HepG2 (cell line): ENCODE measurements at regions not wholly inside any gene's neighbourhood (a gene's known extent, or its start where the extent isn't known, plus 50 kb on each side); places are given as distances from the start of the nearest gene placed in this dataset.
A peak's percentile ranks its signal among the peaks of the same experiment; 100 is the strongest.

ENCODE experiments used
- ATAC-seq: fragments of 200-7000 bp; cut with Tn5 transposase; 3 replicates; pipeline ENCODE4 v1.9.1; 2020; ENCODE audit warnings: mild to moderate bottlenecking, moderate library complexity
- BruUV-seq: library from RNA; stranded (reverse); fragments of 400-500 nt; replicated peaks from 2 replicates; lab custom pipeline; 2021; lab: Mats Ljungman, UMichigan
- CTCF ChIA-PET: fragments of 300-600 bp; formaldehyde crosslinking; extraction: SDS; loops from one replicate; lab custom pipeline; 2021; ENCODE audit warnings: low total read pairs, inconsistent platforms, low intra/inter-chr PET ratio; lab: Yijun Ruan, JAX
- POLR2A ChIA-PET: fragments of 350-600 bp; sonication (Branson Sonifier 250); formaldehyde crosslinking; loops from one replicate; lab custom pipeline; 2020; ENCODE audit warnings: antibody characterized with exemption, inconsistent platforms; lab: Yijun Ruan, JAX
- DNase-seq: peaks from one replicate; pipeline ENCODE4 v3.0.0-alpha.2; 2015; ENCODE audit warnings: low spot score
- FAIRE-seq: peaks from 3 replicates; lab custom pipeline; 2011; peaks lifted over from hg19 to GRCh38; lab: Jason Lieb, UNC
- H2AFZ ChIP-seq: one replicate; pipeline ENCODE4 v1.6.1; 2011; ENCODE audit warnings: low read length, inconsistent platforms
- H3K27ac ChIP-seq: fragments of 300-600 bp; 3 replicates; pipeline ENCODE4 v1.8.0; 2011; ENCODE audit warnings: mixed run types, mild to moderate bottlenecking, mixed read lengths, low read length, inconsistent platforms; ENCODE audit not compliant: insufficient read depth; ENCODE audit errors: extremely low read length
- H3K27me3 ChIP-seq, 2 experiments: fragments of 200-600 bp in 1 of 2; 2 replicates in 1 of 2; 3 replicates in 1 of 2; pipeline versions ENCODE4 v1.6.0 to v1.8.0; 2011; ENCODE audit warnings: low read length in 2 of 2, mild to moderate bottlenecking in 2 of 2, moderate library complexity in 2 of 2, inconsistent platforms in 1 of 2; ENCODE audit not compliant: insufficient read depth in 2 of 2, control insufficient read depth in 1 of 2
- H3K36me3 ChIP-seq, 2 experiments: fragments of 200-600 bp in 1 of 2; replicated peaks in 1 of 2; 2 replicates in 1 of 2; 3 replicates in 1 of 2; pipeline versions ENCODE4 v1.5.1 to v1.8.0; 2011; ENCODE audit warnings: low read length in 2 of 2, inconsistent platforms in 1 of 2; ENCODE audit not compliant: insufficient read depth in 2 of 2, control insufficient read depth in 1 of 2
- H3K4me1 ChIP-seq: 2 replicates; pipeline ENCODE4 v1.5.1; 2012; ENCODE audit warnings: low read length, inconsistent platforms; ENCODE audit not compliant: insufficient read depth
- H3K4me2 ChIP-seq: 2 replicates; pipeline ENCODE4 v1.6.0; 2011; ENCODE audit warnings: low read depth, low read length, inconsistent platforms
- H3K4me3 ChIP-seq, 3 experiments: fragments of 200-600 bp in 1 of 3; sonication (generic), shearing (Covaris generic) in 1 of 3; replicated peaks in 1 of 3; 2 replicates each; pipeline ENCODE4 v1.5.1; 2011 to 2016; ENCODE audit warnings: low read length in 3 of 3, inconsistent platforms in 2 of 3, low read depth in 2 of 3, mild to moderate bottlenecking in 2 of 3, control low read depth in 1 of 3, mixed read lengths in 1 of 3; ENCODE audit not compliant: insufficient read depth in 1 of 3
- H3K79me2 ChIP-seq: one replicate; pipeline ENCODE4 v1.6.1; 2011; ENCODE audit warnings: low read length, inconsistent platforms; ENCODE audit not compliant: insufficient read depth
- H3K9ac ChIP-seq: 2 replicates; pipeline ENCODE4 v1.6.0; 2011; ENCODE audit warnings: mild to moderate bottlenecking, low read depth, low read length, inconsistent platforms; ENCODE audit not compliant: insufficient read depth
- H3K9me3 ChIP-seq: 2 replicates; pipeline ENCODE4 v1.5.1; 2012; ENCODE audit warnings: mild to moderate bottlenecking, low read length
- H4K20me1 ChIP-seq: 2 replicates; pipeline ENCODE4 v1.6.0; 2011; ENCODE audit warnings: inconsistent platforms, mild to moderate bottlenecking, low read length, moderate library complexity; ENCODE audit not compliant: insufficient read depth
- CAMTA2 ChIP-seq: sonication (generic); formaldehyde crosslinking; IDR thresholded peaks from 2 replicates; pipeline ENCODE4 v1.4.0; 2020; ENCODE audit warnings: mild to moderate bottlenecking, missing genetic modification reagents, borderline replicate concordance
- ETV5 ChIP-seq: IDR thresholded peaks from 2 replicates; pipeline ENCODE4 v1.6.1; 2018; ENCODE audit warnings: missing biosample characterization, missing genetic modification reagents, inconsistent platforms, borderline replicate concordance
- TFDP1 ChIP-seq: IDR thresholded peaks from 2 replicates; pipeline ENCODE4 v1.6.1; 2016; ENCODE audit warnings: missing compliant biosample characterization, missing genetic modification reagents, borderline replicate concordance
- ZNF382 ChIP-seq: sonication (generic); formaldehyde crosslinking; IDR thresholded peaks from 2 replicates; pipeline ENCODE4 v1.5.0; 2020; ENCODE audit warnings: missing genetic modification reagents, mild to moderate bottlenecking, borderline replicate concordance
- WGBS: methylation state at CpG from one replicate; pipeline ENCODE4 v1.1.6; 2017; ENCODE audit warnings: low lambda C conversion rate; 5-methylcytosine and 5-hydroxymethylcytosine counted together
- in situ Hi-C: cut with HindIII; loops from 2 replicates; pipeline ENCODE4 v1.10.0; 2017; ENCODE audit warnings: low pct_unique_long_range_greater_than_20kb; ENCODE audit not compliant: extremely low pct_ligation_motif_present
- intact Hi-C: fragments of 100-400 bp; cut with micrococcal nuclease; formaldehyde crosslinking; loops from one replicate; pipeline ENCODE4 v1.10.0; 2022; ENCODE audit not compliant: unreplicated experiment
- TF ChIP-seq, protein P1 (sequence below): sonication (generic); formaldehyde crosslinking; conservative IDR thresholded peaks from 2 replicates; pipeline ENCODE4 v1.8.0; 2022; ENCODE audit warnings: missing genetic modification reagents
- TF ChIP-seq, protein P2 (sequence below), 2 experiments: sonication (generic) in 1 of 2; formaldehyde crosslinking in 1 of 2; IDR thresholded peaks; 2 replicates each; pipeline versions ENCODE4 v1.5.1 to v1.6.1; 2011 to 2020; ENCODE audit warnings: borderline replicate concordance in 1 of 2, low read depth in 1 of 2, low read length in 1 of 2, mild to moderate bottlenecking in 1 of 2, missing genetic modification reagents in 1 of 2, moderate library complexity in 1 of 2

- no peak for TF ChIP-seq CAMTA2 (CRISPR knock-in tag)
- TF ChIP-seq TFDP1 (CRISPR knock-in tag): no peak
- no peak for TF ChIP-seq ZNF382 (CRISPR knock-in tag)
- TF ChIP-seq, protein P1, sequence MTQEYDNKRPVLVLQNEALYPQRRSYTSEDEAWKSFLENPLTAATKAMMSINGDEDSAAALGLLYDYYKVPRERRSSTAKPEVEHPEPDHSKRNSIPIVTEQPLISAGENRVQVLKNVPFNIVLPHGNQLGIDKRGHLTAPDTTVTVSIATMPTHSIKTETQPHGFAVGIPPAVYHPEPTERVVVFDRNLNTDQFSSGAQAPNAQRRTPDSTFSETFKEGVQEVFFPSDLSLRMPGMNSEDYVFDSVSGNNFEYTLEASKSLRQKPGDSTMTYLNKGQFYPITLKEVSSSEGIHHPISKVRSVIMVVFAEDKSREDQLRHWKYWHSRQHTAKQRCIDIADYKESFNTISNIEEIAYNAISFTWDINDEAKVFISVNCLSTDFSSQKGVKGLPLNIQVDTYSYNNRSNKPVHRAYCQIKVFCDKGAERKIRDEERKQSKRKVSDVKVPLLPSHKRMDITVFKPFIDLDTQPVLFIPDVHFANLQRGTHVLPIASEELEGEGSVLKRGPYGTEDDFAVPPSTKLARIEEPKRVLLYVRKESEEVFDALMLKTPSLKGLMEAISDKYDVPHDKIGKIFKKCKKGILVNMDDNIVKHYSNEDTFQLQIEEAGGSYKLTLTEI (CRISPR knock-in tag): no peak
Observed at GRCh38 chr12:88958153-88958552, 377.9 kb upstream of the KITLG start (continued).

DNA sequence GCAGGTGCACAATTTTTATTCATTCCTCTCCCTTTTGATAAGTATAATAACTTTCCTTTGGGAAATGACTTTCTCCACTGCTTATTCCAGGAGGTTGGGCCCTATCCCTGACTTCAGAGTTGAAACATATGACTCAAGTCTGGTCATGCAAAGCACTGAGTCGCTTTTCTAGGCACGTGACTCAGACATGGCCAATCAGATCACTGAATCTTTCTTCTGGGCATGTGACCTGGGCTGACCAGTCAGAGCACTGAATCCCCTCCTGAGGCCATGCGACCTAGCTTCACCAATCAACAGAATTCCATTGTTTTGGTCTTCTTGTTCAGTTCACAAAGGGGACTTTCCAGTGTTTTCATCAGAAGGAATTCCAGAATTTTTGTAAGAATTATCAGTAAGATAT, 377.1 kb upstream of the KITLG start:
- Histone ChIP-seq H3K4me1 (peaks cover 23% of the 10 kb centered on the region), H3K27me3 (no peaks in the 10 kb centered on the region), H4K20me1 (no peaks in the 10 kb centered on the region), H3K9me3 (no peaks in the 10 kb centered on the region), H3K36me3 (no peaks in the 10 kb centered on the region), H3K4me2 (no peak overlapping the region)
- ChIA-PET CTCF (no interaction called here), POLR2A (no interaction called here)
- no peak for ATAC-seq
- TF ChIP-seq, protein P2, sequence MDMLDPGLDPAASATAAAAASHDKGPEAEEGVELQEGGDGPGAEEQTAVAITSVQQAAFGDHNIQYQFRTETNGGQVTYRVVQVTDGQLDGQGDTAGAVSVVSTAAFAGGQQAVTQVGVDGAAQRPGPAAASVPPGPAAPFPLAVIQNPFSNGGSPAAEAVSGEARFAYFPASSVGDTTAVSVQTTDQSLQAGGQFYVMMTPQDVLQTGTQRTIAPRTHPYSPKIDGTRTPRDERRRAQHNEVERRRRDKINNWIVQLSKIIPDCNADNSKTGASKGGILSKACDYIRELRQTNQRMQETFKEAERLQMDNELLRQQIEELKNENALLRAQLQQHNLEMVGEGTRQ (IDR thresholded peaks at IDR 0.05; ENCODE audit: low read depth, low read length): peak; percentile 37; the same call in 1 of the 2 replicates
- TF ChIP-seq, protein P2 (CRISPR knock-in tag; IDR thresholded peaks at IDR 0.05; ENCODE audit: borderline replicate concordance): no peak
- TF ChIP-seq ETV5 (CRISPR knock-in tag): no peak
- TF ChIP-seq, all 625 proteins: peak for 1
- Histone ChIP-seq H3K4me3 (no peak overlapping the region), H3K79me2 (no peaks in the 10 kb centered on the region), H3K9ac (no peak overlapping the region), H3K27ac (no peak overlapping the region), H2AFZ (no peak overlapping the region)
- no peak for DNase-seq
- no TSS peak for BruUV-seq
- WGBS: 39% methylated on average over 3 of the region's 3 CpGs
- intact Hi-C loops: no loop called here
- in situ Hi-C loops: no loop called here
- no peak for FAIRE-seq
